Stimulated activated CD4-positive, alpha-beta T cell treated with anti-CD3 and anti-CD28 coated beads, TNF-alpha, amount 100 ng/mL, for 24 hours (primary cell): ENCODE measurements at regions not wholly inside any gene's neighbourhood (a gene's known extent, or its start where the extent isn't known, plus 50 kb on each side); places are given as distances from the start of the nearest gene placed in this dataset.

Experiments
- DNase-seq, 3 experiments: peaks; one replicate each; pipeline ENCODE4 v3.0.0-alpha.2; 2020; ENCODE audit warnings: low read depth in 3 of 3

- DNase-seq: no peak
Measured at GRCh38 chr10:62550173-62550572, 176.0 kb downstream of the ZNF365 start.

GRCh38 chr10:62554632-62555199, 180.5 kb downstream of the ZNF365 start:
- peak in 2 of 3 experiments; percentile 1 to 5 for DNase-seq

GRCh38 chr10:62559481-62560200, 185.5 kb downstream of the ZNF365 start:
- DNase-seq: no peak

GRCh38 chr10:62560201-62560819, 186.1 kb downstream of the ZNF365 start:
- no peak for DNase-seq

GRCh38 chr10:62561151-62561550, 187.0 kb downstream of the ZNF365 start:
- DNase-seq: no peak

- DNase-seq: no peak
Measured at GRCh38 chr10:62562101-62562500, 187.9 kb downstream of the ZNF365 start.

GRCh38 chr10:62562795-62563194, 188.6 kb downstream of the ZNF365 start:
- DNase-seq: no peak

- DNase-seq: no peak
Measured at GRCh38 chr10:62573929-62574328, 199.8 kb downstream of the ZNF365 start.

GRCh38 chr10:62577076-62577475, 202.9 kb downstream of the ZNF365 start:
- no peak for DNase-seq

- DNase-seq: no peak
Measured at GRCh38 chr10:62577666-62578291, 203.6 kb downstream of the ZNF365 start.

- DNase-seq: no peak
Measured at GRCh38 chr10:62578301-62578700, 204.1 kb downstream of the ZNF365 start.

GRCh38 chr10:62578916-62579315, 204.7 kb downstream of the ZNF365 start:
- no peak for DNase-seq

GRCh38 chr10:62580396-62580795, 206.2 kb downstream of the ZNF365 start:
- no peak for DNase-seq

GRCh38 chr10:62581351-62581750, 207.2 kb downstream of the ZNF365 start:
- no peak for DNase-seq

GRCh38 chr10:62582101-62582705, 208.0 kb downstream of the ZNF365 start:
- no peak for DNase-seq

- DNase-seq: no peak
Measured at GRCh38 chr10:62582804-62583208, 208.6 kb downstream of the ZNF365 start.

- peak in 1 of 3 experiments; percentile 2 for DNase-seq
Measured at GRCh38 chr10:62583876-62584615, 209.9 kb downstream of the ZNF365 start.

GRCh38 chr10:62584731-62585130, 210.6 kb downstream of the ZNF365 start:
- DNase-seq: no peak

- no peak for DNase-seq
Measured at GRCh38 chr10:62585211-62585775, 211.1 kb downstream of the ZNF365 start.

GRCh38 chr10:62587011-62587410, 212.8 kb downstream of the ZNF365 start:
- DNase-seq: no peak

GRCh38 chr10:62588116-62588515, 213.9 kb downstream of the ZNF365 start:
- no peak for DNase-seq
